ENCODE measurements at regions not wholly inside any gene's neighbourhood (a gene's known extent, or its start where the extent isn't known, plus 50 kb on each side); places are given as distances from the start of the nearest gene placed in this dataset.

GRCh38 chr14:96723946-96724345, 73.2 kb upstream of the VRK1 start:
- no peak for TF ChIP-seq SRF (IDR thresholded peaks at IDR 0.05; ENCODE audit: low read depth)
- TF ChIP-seq POLR2A (IDR thresholded peaks at IDR 0.05; ENCODE audit: borderline replicate concordance, extremely low read depth, insufficient read depth, insufficient read length): no peak
- TF ChIP-seq ZBTB33 (IDR thresholded peaks at IDR 0.05; ENCODE audit: extremely low read depth, insufficient replicate concordance, low read length): no peak
- no peak for TF ChIP-seq CTCF (IDR thresholded peaks at IDR 0.05 in 2 of 3, conservative IDR thresholded peaks at IDR 0.05 in 1 of 3; ENCODE audit: borderline replicate concordance in 1 of 3, insufficient read depth in 1 of 3, low read depth in 2 of 3, low read length in 2 of 3)
- TF ChIP-seq POLR2AphosphoS5 (IDR thresholded peaks at IDR 0.05; ENCODE audit: low read depth, low read length): no peak
- no peak for TF ChIP-seq MAX (IDR thresholded peaks at IDR 0.05)
